A172 (cell line): ENCODE measurements at regions not wholly inside any gene's neighbourhood (a gene's known extent, or its start where the extent isn't known, plus 50 kb on each side); places are given as distances from the start of the nearest gene placed in this dataset.

Experiments used
- DNase-seq: peaks from one replicate; pipeline ENCODE4 v3.0.0-alpha.2; 2015; ENCODE audit warnings: low spot score

DNA sequence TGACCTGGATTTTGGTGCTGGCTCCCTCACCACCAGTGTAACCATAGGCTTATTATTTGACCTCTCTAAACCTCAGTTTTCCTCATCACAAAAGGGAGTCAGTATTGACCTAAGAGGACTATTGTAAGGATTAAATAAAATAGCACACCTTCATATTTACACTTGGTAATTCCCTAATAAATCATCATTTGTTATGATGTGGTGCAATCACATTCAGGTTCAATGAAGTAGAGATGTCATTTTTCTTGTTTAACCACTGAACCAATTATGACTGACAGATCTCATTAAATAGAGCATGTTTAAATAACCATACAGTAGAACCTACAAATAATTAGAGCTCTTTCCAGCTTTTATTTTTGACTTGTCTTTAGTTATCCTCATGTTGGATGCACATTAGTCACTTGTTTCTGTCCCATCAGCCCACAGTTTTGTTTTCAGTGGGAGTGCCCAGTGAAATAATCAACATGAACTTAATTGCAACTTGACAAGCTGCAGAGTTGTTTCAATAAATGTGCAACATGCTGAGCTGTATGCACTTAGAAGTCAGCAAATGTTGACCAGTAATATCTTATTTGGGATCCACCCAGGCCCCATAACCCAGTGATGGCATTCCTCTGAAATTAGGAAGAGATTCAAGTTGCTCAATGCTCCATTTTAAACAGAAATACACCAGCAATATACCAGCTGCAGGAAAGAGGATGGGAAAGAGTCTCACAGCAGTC, 451.7 kb upstream of the MARCKS start:
- no peak for DNase-seq

GRCh38 chr6:113406048-113406695, 451.0 kb upstream of the MARCKS start:
- no peak for DNase-seq

GRCh38 chr6:113411011-113411410, 446.1 kb upstream of the MARCKS start:
- DNase-seq = no peak

GRCh38 chr6:113412589-113413357, 444.4 kb upstream of the MARCKS start:
- DNase-seq = no peak

GRCh38 chr6:113414511-113414910, 442.6 kb upstream of the MARCKS start:
- DNase-seq = peak; percentile 78

DNA sequence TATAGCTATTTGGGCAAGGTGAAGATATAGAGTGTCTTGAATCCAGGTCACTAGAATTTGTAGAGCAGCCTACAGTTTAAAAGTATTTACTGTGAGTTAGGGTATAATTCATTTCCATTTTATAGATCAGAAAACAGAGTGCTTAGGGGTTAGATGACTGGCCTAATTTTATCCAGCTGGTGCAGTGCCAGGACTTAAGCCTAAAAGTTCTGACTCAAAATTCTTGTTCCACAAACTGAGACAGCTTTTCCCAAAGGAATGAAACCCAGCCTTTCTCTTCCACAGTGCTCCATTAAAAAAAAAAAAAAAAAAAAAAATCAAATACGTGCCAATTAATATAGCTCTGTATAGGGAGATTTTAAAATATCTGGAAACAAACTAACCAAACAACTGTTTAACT, 441.0 kb upstream of the MARCKS start:
- no peak for DNase-seq

- no peak for DNase-seq
Observed at GRCh38 chr6:113420290-113420689, 436.9 kb upstream of the MARCKS start.

DNA sequence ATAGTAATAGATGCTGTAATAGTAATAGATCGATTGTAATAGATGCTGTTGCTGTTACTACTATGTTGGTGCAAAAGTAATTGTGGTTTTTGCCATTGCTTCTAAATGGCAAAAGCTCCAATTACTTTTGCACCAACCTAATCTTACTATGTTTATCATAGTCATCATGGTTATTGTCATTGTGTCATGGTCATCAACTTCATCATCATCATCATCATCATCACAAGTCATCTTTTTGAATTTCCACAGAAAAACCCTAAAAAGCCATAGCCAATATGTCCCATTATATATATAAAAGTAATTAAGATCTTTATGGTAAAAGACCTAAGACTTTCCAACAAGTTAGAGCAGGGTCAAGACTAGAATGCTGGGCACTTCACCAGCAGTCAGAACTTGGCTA, 435.1 kb upstream of the MARCKS start:
- no peak for DNase-seq

DNA sequence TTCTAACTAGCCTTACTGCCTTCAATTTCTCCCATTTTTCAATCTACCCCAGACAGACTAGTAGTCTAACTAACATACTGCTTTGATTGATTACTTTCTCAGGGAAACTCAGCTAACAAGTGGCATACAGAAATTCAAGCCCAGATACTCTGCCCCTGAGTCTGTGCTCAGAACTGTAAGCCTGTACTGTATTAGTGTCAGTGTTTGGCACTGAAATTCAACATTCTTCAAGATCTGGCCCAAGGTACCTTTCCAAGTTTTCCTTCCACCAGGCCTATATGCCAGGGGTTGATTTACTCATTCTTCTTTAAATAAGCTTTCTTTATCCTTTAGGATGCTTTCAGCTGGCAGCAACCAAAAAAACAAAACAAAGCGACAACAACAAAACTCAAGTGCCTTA, 433.2 kb upstream of the MARCKS start:
- DNase-seq = no peak

DNA sequence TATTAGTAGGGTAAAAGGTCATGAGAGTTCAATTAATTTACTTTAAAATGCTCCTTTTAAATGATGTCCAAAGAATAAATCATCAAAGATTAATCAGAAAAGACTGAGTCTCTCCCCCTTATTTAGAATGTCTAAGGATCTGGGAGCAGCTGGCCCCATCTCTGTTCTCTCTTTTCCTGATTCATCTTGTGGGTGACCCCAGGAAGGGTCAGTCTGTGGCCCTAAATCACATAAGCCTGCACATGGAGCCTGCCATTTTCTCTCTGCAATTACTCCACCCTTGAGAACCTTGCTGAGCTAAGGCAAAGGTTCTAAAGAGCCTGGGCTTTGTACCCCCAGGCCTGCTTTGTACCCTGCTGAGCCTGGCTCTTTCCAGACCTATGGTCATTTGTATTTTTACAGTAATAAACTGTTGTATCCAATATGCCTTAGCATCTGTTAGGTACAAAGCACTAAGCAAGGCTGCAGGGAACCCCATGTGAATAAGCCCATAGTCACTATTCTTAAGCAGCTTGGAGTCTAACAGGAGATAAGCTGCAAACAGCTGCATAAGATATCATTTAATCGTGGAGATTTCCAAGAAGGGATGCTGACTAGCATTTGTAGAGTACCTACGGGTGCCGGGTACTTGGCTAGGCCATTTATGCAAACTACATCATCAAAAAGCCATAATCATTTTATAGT, 431.0 kb upstream of the MARCKS start:
- no peak for DNase-seq

DNA sequence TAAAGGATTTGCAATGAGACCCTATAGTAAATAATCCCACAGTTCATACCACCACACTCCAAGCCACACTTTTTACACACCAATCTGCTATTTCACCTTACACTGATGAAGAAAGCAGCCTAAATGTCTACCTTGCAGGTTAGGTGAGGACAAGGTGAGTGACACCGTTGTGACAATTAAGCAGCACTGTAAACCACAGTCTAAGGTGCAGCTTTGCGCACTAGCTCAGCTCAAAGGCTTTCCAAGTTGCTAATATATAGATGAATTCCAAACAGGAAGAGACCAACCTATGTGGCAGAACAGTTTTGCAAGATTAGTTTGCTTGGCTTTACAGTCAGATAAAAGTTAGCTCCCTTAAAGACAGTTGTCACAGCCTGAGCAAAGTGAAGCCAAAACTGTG, 429.5 kb upstream of the MARCKS start:
- DNase-seq = no peak

- no peak for DNase-seq
Observed at GRCh38 chr6:113428702-113429101, 428.4 kb upstream of the MARCKS start.

- no peak for DNase-seq
Observed at GRCh38 chr6:113432521-113433334, 424.4 kb upstream of the MARCKS start.

DNA sequence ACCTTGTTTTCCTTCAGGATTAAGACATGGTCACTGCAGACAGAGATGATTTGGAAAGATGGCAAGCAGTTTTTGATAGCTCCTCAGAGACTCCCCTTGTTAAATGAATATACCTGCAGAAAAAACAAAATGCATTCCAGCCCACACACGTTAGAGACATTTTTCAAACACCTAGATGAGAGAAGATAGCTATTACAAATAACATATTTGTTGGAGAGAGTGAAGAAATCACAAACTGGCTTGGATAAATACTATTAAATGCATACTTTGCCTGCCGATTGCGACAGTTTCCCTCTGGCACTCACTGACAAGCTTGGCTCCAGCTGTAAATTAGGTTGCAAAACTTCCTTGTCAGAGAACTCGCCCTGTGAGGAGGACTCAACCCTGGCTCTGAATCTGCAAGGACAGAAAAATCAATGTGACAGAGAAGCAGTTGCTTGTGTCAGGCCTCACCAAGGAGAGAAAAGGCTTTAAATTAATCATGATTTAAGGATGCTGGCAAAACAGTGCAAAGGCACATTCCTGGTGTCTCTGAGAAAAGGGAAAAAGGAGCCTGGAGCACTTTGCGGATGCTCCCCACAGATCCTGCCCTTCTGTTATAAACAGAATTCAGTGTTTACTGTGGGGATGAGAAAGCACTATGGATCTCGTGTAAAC, 423.7 kb upstream of the MARCKS start:
- DNase-seq = no peak

GRCh38 chr6:113434641-113435040, 422.5 kb upstream of the MARCKS start:
- DNase-seq = no peak

DNA sequence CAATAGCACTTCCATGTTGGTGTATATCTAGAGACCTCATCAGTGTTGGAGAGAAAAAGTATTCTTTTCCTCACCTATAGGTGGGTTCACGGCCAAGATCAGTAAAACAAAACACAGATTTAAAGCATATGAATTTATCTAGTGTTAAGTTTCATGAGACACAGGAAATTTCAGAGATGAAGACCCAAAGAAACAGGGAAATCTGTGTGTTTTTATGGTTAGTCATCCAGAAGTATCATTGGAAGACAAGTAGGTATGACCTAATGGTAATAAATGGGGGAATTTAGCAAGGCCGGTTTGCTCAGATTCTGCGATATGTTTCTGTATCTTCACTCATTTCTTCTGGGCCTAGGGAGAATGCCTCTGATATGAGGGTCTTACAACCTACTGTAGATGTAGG, 419.6 kb upstream of the MARCKS start:
- no peak for DNase-seq

DNA sequence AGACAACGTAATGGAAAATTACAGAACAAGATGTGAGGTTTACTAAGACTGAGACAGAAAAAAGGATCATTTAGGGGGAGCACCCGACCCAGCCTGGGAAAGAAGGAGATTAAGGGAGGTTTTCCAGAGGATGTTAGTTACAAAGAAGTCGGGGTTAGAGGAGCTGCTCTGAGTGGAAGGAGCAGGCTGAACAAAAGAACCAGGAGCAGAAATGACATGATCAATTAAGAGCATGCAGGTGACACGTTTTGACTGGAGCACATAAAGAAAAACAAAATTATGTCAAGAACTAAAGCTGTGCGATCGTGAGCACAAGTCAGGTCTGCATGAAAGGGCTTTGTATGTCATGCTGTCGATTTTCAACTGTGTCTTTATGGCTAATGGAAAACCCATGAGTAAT, 417.3 kb upstream of the MARCKS start:
- DNase-seq = no peak

DNA sequence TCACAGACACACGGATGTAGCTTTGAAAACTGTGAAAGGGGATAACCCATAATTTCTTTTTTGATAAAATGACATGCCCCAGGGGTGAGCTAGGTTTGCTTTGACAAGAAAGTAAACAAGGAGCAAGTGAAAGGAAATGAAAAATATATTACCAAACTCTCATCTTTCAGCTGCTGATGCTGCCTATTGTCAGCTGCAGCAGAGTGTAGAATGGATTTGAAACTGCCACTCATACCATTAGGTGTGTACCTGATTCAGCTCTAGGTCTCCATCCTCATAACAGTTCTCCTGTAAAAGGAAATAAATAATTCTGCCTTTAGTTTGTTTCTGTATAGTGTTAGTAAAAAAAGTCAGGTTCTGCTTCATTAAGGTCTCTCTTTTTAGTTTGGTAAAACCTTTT, 415.1 kb upstream of the MARCKS start:
- no peak for DNase-seq

GRCh38 chr6:113445201-113445600, 411.9 kb upstream of the MARCKS start:
- no peak for DNase-seq

- peak; percentile 64 for DNase-seq
Observed at GRCh38 chr6:113447088-113447831, 409.9 kb upstream of the MARCKS start.
